ENCODE measurements at regions not wholly inside any gene's neighbourhood (a gene's known extent, or its start where the extent isn't known, plus 50 kb on each side); places are given as distances from the start of the nearest gene placed in this dataset.

DNA sequence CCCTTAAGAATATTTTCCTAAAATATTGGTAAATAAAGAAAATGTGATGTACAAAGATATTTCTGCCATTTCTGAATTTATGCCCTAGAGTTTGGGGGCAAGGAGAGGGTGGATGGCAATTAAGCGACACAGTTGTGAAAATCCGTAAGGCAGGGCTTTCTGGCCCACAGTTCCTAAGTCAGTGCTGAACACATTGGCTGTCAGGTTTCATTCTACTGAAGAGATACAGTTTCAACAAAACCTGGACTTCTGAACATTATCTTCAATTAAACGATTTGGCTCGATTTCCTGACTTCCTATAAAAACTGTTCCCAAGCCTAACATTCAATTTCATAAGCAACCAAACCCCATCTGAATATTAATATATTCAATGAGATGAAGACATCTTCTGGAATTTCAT lies 61.1 kb upstream of the NEBL start:
- TF ChIP-seq, protein P1, sequence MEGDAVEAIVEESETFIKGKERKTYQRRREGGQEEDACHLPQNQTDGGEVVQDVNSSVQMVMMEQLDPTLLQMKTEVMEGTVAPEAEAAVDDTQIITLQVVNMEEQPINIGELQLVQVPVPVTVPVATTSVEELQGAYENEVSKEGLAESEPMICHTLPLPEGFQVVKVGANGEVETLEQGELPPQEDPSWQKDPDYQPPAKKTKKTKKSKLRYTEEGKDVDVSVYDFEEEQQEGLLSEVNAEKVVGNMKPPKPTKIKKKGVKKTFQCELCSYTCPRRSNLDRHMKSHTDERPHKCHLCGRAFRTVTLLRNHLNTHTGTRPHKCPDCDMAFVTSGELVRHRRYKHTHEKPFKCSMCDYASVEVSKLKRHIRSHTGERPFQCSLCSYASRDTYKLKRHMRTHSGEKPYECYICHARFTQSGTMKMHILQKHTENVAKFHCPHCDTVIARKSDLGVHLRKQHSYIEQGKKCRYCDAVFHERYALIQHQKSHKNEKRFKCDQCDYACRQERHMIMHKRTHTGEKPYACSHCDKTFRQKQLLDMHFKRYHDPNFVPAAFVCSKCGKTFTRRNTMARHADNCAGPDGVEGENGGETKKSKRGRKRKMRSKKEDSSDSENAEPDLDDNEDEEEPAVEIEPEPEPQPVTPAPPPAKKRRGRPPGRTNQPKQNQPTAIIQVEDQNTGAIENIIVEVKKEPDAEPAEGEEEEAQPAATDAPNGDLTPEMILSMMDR (IDR thresholded peaks at IDR 0.05; ENCODE audit: poor library complexity, severe bottlenecking): no peak
- TF ChIP-seq TAF1 (IDR thresholded peaks at IDR 0.05; ENCODE audit: low read depth) (no peak), EP300 (conservative IDR thresholded peaks at IDR 0.05; ENCODE audit: poor library complexity, severe bottlenecking) (no peak), EZH2 (IDR thresholded peaks at IDR 0.05; ENCODE audit: borderline replicate concordance, insufficient read depth, low read length, poor library complexity, severe bottlenecking) (no peak), POLR2AphosphoS5 (IDR thresholded peaks at IDR 0.05) (no peak), MXI1 (conservative IDR thresholded peaks at IDR 0.05; ENCODE audit: poor library complexity, severe bottlenecking) (no peak), RAD21 (conservative IDR thresholded peaks at IDR 0.05) (no peak)
- TF ChIP-seq, protein P2, sequence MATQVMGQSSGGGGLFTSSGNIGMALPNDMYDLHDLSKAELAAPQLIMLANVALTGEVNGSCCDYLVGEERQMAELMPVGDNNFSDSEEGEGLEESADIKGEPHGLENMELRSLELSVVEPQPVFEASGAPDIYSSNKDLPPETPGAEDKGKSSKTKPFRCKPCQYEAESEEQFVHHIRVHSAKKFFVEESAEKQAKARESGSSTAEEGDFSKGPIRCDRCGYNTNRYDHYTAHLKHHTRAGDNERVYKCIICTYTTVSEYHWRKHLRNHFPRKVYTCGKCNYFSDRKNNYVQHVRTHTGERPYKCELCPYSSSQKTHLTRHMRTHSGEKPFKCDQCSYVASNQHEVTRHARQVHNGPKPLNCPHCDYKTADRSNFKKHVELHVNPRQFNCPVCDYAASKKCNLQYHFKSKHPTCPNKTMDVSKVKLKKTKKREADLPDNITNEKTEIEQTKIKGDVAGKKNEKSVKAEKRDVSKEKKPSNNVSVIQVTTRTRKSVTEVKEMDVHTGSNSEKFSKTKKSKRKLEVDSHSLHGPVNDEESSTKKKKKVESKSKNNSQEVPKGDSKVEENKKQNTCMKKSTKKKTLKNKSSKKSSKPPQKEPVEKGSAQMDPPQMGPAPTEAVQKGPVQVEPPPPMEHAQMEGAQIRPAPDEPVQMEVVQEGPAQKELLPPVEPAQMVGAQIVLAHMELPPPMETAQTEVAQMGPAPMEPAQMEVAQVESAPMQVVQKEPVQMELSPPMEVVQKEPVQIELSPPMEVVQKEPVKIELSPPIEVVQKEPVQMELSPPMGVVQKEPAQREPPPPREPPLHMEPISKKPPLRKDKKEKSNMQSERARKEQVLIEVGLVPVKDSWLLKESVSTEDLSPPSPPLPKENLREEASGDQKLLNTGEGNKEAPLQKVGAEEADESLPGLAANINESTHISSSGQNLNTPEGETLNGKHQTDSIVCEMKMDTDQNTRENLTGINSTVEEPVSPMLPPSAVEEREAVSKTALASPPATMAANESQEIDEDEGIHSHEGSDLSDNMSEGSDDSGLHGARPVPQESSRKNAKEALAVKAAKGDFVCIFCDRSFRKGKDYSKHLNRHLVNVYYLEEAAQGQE (IDR thresholded peaks at IDR 0.05; ENCODE audit: borderline replicate concordance): no peak
